H1 (cell line): ENCODE measurements at regions not wholly inside any gene's neighbourhood (a gene's known extent, or its start where the extent isn't known, plus 50 kb on each side); places are given as distances from the start of the nearest gene placed in this dataset.

Source experiments
- CBX5 ChIP-seq: fragments of 300-800, 300-1000 bp; sonication (generic); IDR thresholded peaks from 2 replicates; pipeline ENCODE4 v1.7.1; 2016; ENCODE audit warnings: antibody characterized with exemption, low read length, low read depth
- CBX8 ChIP-seq: fragments of 300-800, 300-1000 bp; sonication (generic); IDR thresholded peaks from 2 replicates; pipeline ENCODE4 v1.7.1; 2016; ENCODE audit warnings: low read depth, low read length, borderline replicate concordance
- EGR1 ChIP-seq: IDR thresholded peaks from 2 replicates; pipeline ENCODE4 v1.6.1; 2011; ENCODE audit warnings: low read depth, low read length, borderline replicate concordance
- EP300 ChIP-seq, 2 experiments: IDR thresholded peaks; 1 replicate in 1 of 2; 2 replicates in 1 of 2; pipeline ENCODE4 v1.6.1; 2011 to 2012; ENCODE audit warnings: low read depth in 2 of 2, low read length in 2 of 2, mild to moderate bottlenecking in 2 of 2, borderline replicate concordance in 1 of 2, inconsistent platforms in 1 of 2, moderate library complexity in 1 of 2
- HDAC6 ChIP-seq: IDR thresholded peaks from one replicate; pipeline ENCODE4 v1.7.1; 2012; ENCODE audit warnings: low read depth, mild to moderate bottlenecking, inconsistent platforms, low read length, moderate library complexity
- SP4 ChIP-seq: IDR thresholded peaks from 2 replicates; pipeline ENCODE4 v1.6.1; 2012; ENCODE audit warnings: low read length, inconsistent platforms
- TAF1 ChIP-seq: IDR thresholded peaks from 2 replicates; pipeline ENCODE4 v1.6.1; 2011; ENCODE audit warnings: mild to moderate bottlenecking, low read depth, low read length
- TCF12 ChIP-seq: IDR thresholded peaks from 2 replicates; pipeline ENCODE4 v1.6.1; 2011; ENCODE audit warnings: low read depth, mild to moderate bottlenecking, low read length

- TF ChIP-seq HDAC6: no peak
- no peak for TF ChIP-seq SP4
- no peak for TF ChIP-seq CBX5
- no peak for TF ChIP-seq EGR1
- no peak for TF ChIP-seq EP300 (IDR thresholded peaks at IDR 0.05; ENCODE audit: borderline replicate concordance in 1 of 2, low read depth in 2 of 2, low read length in 2 of 2)
- TF ChIP-seq TCF12: no peak
- no peak for TF ChIP-seq CBX8
- no peak for TF ChIP-seq TAF1
Measured at GRCh38 chr6:168920289-168920688, 333.4 kb downstream of the THBS2 start (continued).
